GM12892 (cell line): ENCODE measurements at regions not wholly inside any gene's neighbourhood (a gene's known extent, or its start where the extent isn't known, plus 50 kb on each side); places are given as distances from the start of the nearest gene placed in this dataset.

Source experiments
- POLR2A ChIP-seq: IDR thresholded peaks from 2 replicates; pipeline ENCODE4 v1.6.1; 2011; ENCODE audit warnings: low read depth, low read length, control low read depth
- POLR2AphosphoS5 ChIP-seq: IDR thresholded peaks from 2 replicates; pipeline ENCODE4 v1.6.1; 2011; ENCODE audit warnings: low read depth, low read length, control low read depth
- TAF1 ChIP-seq: IDR thresholded peaks from 2 replicates; pipeline ENCODE4 v1.6.1; 2011; ENCODE audit warnings: low read depth, mild to moderate bottlenecking, control low read depth, low read length, borderline replicate concordance

DNA sequence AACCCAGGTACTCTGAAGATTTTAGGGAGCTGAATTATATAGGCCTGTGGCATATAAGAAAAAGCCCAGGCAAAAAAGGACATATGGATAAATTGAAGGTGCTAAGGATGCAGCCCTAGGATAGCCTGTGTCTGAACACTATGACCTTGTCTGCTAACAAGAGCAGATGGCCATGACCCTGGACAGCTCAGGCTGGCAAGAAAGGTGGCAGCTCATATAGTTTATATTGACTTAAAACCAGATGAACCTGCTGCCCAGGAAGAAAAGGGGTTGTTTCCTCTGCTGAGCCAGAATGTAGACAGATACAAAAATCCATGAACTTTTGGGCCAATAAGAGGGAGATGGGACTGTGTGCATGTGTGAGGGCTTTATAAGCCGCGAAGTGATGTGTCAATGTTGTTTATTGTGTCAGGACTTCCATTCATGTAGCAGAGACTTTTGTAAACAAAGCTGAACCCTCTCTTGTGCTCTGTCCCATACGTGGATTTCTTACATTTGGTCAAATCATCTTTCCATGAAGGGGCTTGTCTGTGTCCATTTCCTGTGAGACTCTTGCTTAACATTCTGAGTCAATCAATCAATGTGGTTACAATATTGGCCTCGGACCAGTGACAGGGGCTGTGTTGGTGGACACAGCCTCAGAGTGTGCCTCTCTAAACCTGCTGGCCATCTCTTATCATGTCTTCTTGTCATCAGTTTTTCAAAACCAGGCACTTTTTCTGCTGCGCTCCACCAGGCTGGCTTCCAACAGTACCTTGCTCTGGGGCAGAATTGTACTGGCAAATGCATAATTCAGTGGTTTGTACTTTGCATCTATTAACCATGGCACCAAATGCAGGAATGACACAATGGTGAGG is 321.2 kb downstream of the WDR72 start:
- TF ChIP-seq POLR2A = no peak
- no peak for TF ChIP-seq POLR2AphosphoS5
- no peak for TF ChIP-seq TAF1
